DND-41 (cell line): ENCODE measurements at regions not wholly inside any gene's neighbourhood (a gene's known extent, or its start where the extent isn't known, plus 50 kb on each side); places are given as distances from the start of the nearest gene placed in this dataset.

ENCODE experiments used
- ATAC-seq: fragments of 200-7000 bp; cut with Tn5 transposase; 3 replicates; pipeline ENCODE4 v1.9.1; 2021; ENCODE audit warnings: low read depth; ENCODE audit not compliant: insufficient read depth
- DNase-seq: peaks from one replicate; pipeline ENCODE4 v3.0.0-alpha.2; 2020
- H2AFZ ChIP-seq: 2 replicates; pipeline ENCODE4 v1.6.0; 2012; ENCODE audit warnings: low read depth, low read length
- H3K27ac ChIP-seq: 2 replicates; pipeline ENCODE4 v1.5.1; 2012; ENCODE audit warnings: low read length, inconsistent platforms
- H3K27me3 ChIP-seq: fragments of 200-600 bp; sonication (generic); 2 replicates; pipeline ENCODE4 v1.6.0; 2012; ENCODE audit warnings: low read length, mild to moderate bottlenecking, inconsistent platforms; ENCODE audit not compliant: insufficient read depth, poor library complexity
- H3K36me3 ChIP-seq: 2 replicates; pipeline ENCODE4 v1.5.1; 2012; ENCODE audit warnings: low read length, inconsistent platforms; ENCODE audit not compliant: insufficient read depth
- H3K4me1 ChIP-seq: 2 replicates; pipeline ENCODE4 v1.5.1; 2012; ENCODE audit warnings: mild to moderate bottlenecking, low read length; ENCODE audit not compliant: insufficient read depth
- H3K4me2 ChIP-seq: 2 replicates; pipeline ENCODE4 v1.6.0; 2012; ENCODE audit warnings: mild to moderate bottlenecking, moderate library complexity, low read length, inconsistent platforms; ENCODE audit not compliant: insufficient read depth
- H3K4me3 ChIP-seq, 2 experiments: fragments of 200-600 bp in 1 of 2; shearing (Covaris generic) in 1 of 2; 2 replicates each; pipeline ENCODE4 v1.5.1; 2012 to 2016; ENCODE audit warnings: inconsistent platforms in 2 of 2, low read length in 2 of 2, mild to moderate bottlenecking in 2 of 2, low read depth in 1 of 2, moderate library complexity in 1 of 2
- H3K79me2 ChIP-seq: 2 replicates; pipeline ENCODE4 v1.6.0; 2012; ENCODE audit warnings: low read length, inconsistent platforms; ENCODE audit not compliant: insufficient read depth
- H3K9ac ChIP-seq: 2 replicates; pipeline ENCODE4 v1.6.0; 2012; ENCODE audit warnings: low read depth, mild to moderate bottlenecking, inconsistent platforms, low read length, moderate library complexity
- H3K9me3 ChIP-seq: 2 replicates; pipeline ENCODE4 v1.5.1; 2012; ENCODE audit warnings: low read length, moderate library complexity, mild to moderate bottlenecking, inconsistent platforms; ENCODE audit not compliant: insufficient read depth, severe bottlenecking
- H4K20me1 ChIP-seq: 2 replicates; pipeline ENCODE4 v1.6.0; 2012; ENCODE audit warnings: low read length; ENCODE audit not compliant: insufficient read depth
- EZH2 ChIP-seq: IDR thresholded peaks from 3 replicates; pipeline ENCODE4 v1.6.1; 2012; ENCODE audit warnings: borderline replicate concordance, low read depth, mild to moderate bottlenecking, moderate library complexity, low read length, inconsistent platforms; ENCODE audit not compliant: severe bottlenecking
- TF ChIP-seq, protein P1 (sequence below): IDR thresholded peaks from 2 replicates; pipeline ENCODE4 v1.5.1; 2012; ENCODE audit warnings: borderline replicate concordance, low read length, moderate library complexity, mild to moderate bottlenecking; ENCODE audit not compliant: poor library complexity, severe bottlenecking; ENCODE audit errors: extremely low read depth

DNA sequence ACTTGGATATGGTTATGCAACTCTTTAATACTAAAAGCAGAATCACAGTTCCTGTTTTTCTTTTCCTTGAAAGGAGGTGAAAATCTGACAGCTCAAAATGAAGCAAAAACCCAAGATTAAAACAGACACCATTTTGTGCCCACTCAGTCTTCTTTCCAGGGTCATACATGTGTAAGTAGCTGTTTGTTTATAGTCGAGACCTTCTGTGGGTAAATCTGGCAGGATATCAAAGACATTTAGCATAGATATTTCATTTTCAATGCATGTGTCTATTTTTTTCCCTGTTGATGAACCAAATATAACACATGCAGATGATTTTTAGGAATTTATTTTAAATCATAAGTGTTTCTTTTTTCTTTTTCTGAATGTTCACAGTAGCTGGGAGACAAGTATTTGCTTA is 398.8 kb downstream of the FOXG1 start:
- no peak for ATAC-seq
- H3K9me3 ChIP-seq: peaks cover 10% of the 10 kb centered on the region
- TF ChIP-seq EZH2: no peak
- TF ChIP-seq, protein P1, sequence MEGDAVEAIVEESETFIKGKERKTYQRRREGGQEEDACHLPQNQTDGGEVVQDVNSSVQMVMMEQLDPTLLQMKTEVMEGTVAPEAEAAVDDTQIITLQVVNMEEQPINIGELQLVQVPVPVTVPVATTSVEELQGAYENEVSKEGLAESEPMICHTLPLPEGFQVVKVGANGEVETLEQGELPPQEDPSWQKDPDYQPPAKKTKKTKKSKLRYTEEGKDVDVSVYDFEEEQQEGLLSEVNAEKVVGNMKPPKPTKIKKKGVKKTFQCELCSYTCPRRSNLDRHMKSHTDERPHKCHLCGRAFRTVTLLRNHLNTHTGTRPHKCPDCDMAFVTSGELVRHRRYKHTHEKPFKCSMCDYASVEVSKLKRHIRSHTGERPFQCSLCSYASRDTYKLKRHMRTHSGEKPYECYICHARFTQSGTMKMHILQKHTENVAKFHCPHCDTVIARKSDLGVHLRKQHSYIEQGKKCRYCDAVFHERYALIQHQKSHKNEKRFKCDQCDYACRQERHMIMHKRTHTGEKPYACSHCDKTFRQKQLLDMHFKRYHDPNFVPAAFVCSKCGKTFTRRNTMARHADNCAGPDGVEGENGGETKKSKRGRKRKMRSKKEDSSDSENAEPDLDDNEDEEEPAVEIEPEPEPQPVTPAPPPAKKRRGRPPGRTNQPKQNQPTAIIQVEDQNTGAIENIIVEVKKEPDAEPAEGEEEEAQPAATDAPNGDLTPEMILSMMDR: no peak

DNA sequence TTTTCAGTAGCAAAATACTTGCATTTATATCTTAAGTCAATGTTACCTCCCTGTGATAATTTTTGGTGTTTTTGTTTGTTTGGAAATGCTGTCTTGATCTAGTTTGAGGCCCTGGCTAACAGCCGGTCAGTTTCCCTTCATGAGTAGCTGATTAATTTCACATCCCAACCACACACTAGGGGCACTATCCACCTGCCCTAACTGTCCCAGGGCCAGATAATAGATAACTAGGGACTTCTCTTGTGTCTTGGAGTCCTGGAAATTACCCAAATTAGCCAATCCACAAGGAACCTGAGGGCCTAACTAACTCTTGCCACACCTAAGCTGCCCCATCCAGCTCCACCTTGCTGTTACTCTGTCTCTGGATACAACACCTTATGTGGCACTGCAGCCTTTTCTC is 399.9 kb downstream of the FOXG1 start:
- DNase-seq (no peak), ATAC-seq (no peak)
- H3K27ac ChIP-seq: no peak overlapping the region
- H3K4me3 ChIP-seq: no peak overlapping the region
- H3K27me3 ChIP-seq: no peaks in the 10 kb centered on the region
- H3K4me1 ChIP-seq: no peaks in the 10 kb centered on the region
- no peaks in the 10 kb centered on the region for H3K36me3 ChIP-seq
- H2AFZ ChIP-seq: no peak overlapping the region
- peaks cover 10% of the 10 kb centered on the region for H3K9me3 ChIP-seq
- H3K79me2 ChIP-seq: no peaks in the 10 kb centered on the region
- no peaks in the 10 kb centered on the region for H4K20me1 ChIP-seq
- no peak overlapping the region for H3K9ac ChIP-seq
- no peak overlapping the region for H3K4me2 ChIP-seq
- TF ChIP-seq, protein P1: no peak
- no peak for TF ChIP-seq EZH2

More for the DNA sequence above, 398.8 kb downstream of the FOXG1 start:
- H3K27ac ChIP-seq: no peak overlapping the region
- H3K27me3 ChIP-seq: no peaks in the 10 kb centered on the region
- H3K4me2 ChIP-seq: no peak overlapping the region
- no peak overlapping the region for H2AFZ ChIP-seq
- no peaks in the 10 kb centered on the region for H3K79me2 ChIP-seq
- no peak for DNase-seq
- no peak overlapping the region for H3K4me3 ChIP-seq
- H3K9ac ChIP-seq: no peak overlapping the region
- H3K4me1 ChIP-seq: no peaks in the 10 kb centered on the region
- no peaks in the 10 kb centered on the region for H4K20me1 ChIP-seq
- no peaks in the 10 kb centered on the region for H3K36me3 ChIP-seq

DNA sequence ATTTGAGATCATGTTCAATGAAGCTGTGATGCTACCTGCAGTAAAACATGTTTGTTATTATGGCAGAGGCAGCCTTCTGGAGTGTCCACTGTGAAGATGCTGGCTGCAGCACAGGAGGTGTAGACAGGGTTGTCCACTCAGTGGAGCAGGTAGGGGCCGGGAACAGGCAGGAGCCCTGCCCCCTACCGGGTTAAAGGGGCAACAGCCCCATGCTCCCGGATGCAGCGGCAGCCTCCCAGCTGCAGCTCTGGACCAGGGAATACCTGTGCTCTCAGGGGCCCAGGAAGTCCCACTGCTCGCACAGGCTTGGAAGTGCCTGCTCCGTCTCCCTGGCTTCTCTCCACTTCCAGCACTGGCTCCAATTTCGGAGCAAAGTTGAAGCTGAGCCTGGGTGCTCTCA is 401.6 kb downstream of the FOXG1 start:
- ATAC-seq: no peak
- Histone ChIP-seq H3K9ac (no peak overlapping the region), H2AFZ (no peak overlapping the region), H3K36me3 (no peaks in the 10 kb centered on the region), H3K9me3 (peaks cover 10% of the 10 kb centered on the region), H4K20me1 (no peaks in the 10 kb centered on the region), H3K4me2 (no peak overlapping the region), H3K27ac (no peak overlapping the region), H3K27me3 (no peaks in the 10 kb centered on the region), H3K4me1 (no peaks in the 10 kb centered on the region), H3K4me3 (no peak overlapping the region), H3K79me2 (no peaks in the 10 kb centered on the region)
- no peak for DNase-seq
- no peak for TF ChIP-seq EZH2
- TF ChIP-seq, protein P1: no peak

DNA sequence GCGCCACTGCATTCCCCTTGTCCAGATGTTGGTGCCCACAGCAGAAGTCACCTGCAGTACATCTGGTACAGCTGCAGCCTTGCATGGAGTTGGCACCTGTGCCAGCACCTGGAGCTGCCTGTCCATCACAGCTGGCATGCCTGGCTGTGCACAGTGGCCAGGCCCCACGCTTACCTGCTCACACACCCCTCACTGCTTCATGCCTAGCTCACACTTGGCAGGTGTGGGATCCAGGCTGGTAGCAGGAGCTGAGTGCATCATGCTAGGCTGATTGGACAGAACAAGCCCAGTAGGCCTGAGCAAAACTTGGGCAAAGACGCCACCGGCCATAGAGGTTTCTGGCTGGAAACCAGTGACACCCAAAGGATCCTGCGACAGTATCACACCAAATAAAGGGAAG is 402.8 kb downstream of the FOXG1 start:
- ATAC-seq: no peak
- Histone ChIP-seq H3K36me3 (no peaks in the 10 kb centered on the region), H3K27me3 (no peaks in the 10 kb centered on the region), H2AFZ (no peak overlapping the region), H3K27ac (no peak overlapping the region), H3K79me2 (no peaks in the 10 kb centered on the region), H3K9me3 (peaks cover 10% of the 10 kb centered on the region), H3K4me1 (no peaks in the 10 kb centered on the region), H3K9ac (no peak overlapping the region), H3K4me2 (no peak overlapping the region), H4K20me1 (no peaks in the 10 kb centered on the region), H3K4me3 (no peak overlapping the region)
- TF ChIP-seq EZH2: no peak
- TF ChIP-seq, protein P1: no peak
- no peak for DNase-seq
